DOHH2 (cell line): ENCODE measurements at regions not wholly inside any gene's neighbourhood (a gene's known extent, or its start where the extent isn't known, plus 50 kb on each side); places are given as distances from the start of the nearest gene placed in this dataset.

Experiments
- CTCF ChIP-seq: fragments of 200-600 bp; sonication (generic); IDR thresholded peaks from one replicate; pipeline ENCODE4 v1.5.1; 2014; ENCODE audit warnings: antibody characterized with exemption, mild to moderate bottlenecking, low read depth, low read length; ENCODE audit not compliant: poor library complexity, severe bottlenecking
- EZH2phosphoT487 ChIP-seq: fragments of 200-600 bp; sonication (generic); IDR thresholded peaks from 2 replicates; pipeline ENCODE4 v1.6.1; 2017; ENCODE audit warnings: borderline replicate concordance, mild to moderate bottlenecking, antibody characterized with exemption, low read length, moderate library complexity, mixed read lengths

- TF ChIP-seq CTCF: no peak
- TF ChIP-seq EZH2phosphoT487: no peak
These were observed 50.4 kb upstream of the FMOD start for GRCh38 chr1:203401199-203401877.
